ENCODE measurements at regions not wholly inside any gene's neighbourhood (a gene's known extent, or its start where the extent isn't known, plus 50 kb on each side); places are given as distances from the start of the nearest gene placed in this dataset.

- ATAC-seq, result no peak
- Histone ChIP-seq H3K4me3 (no peak overlapping the region), H3K36me3 (no peaks in the 10 kb centered on the region), H3K27me3 (peaks cover 0 to 13% of the 10 kb centered on the region in 2 donors), H3K4me1 (no peaks in the 10 kb centered on the region), H3K9me3 (peaks cover 0 to 2% of the 10 kb centered on the region in 2 donors), H3K27ac (no peak overlapping the region)
- DNase-seq, result no peak
- TF ChIP-seq, protein P1, sequence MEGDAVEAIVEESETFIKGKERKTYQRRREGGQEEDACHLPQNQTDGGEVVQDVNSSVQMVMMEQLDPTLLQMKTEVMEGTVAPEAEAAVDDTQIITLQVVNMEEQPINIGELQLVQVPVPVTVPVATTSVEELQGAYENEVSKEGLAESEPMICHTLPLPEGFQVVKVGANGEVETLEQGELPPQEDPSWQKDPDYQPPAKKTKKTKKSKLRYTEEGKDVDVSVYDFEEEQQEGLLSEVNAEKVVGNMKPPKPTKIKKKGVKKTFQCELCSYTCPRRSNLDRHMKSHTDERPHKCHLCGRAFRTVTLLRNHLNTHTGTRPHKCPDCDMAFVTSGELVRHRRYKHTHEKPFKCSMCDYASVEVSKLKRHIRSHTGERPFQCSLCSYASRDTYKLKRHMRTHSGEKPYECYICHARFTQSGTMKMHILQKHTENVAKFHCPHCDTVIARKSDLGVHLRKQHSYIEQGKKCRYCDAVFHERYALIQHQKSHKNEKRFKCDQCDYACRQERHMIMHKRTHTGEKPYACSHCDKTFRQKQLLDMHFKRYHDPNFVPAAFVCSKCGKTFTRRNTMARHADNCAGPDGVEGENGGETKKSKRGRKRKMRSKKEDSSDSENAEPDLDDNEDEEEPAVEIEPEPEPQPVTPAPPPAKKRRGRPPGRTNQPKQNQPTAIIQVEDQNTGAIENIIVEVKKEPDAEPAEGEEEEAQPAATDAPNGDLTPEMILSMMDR (IDR thresholded peaks at IDR 0.05), result no peak
- intact Hi-C loops (cut with DNase I), result no loop called here
Observed at GRCh38 chr14:101418601-101419000, 142.7 kb upstream of the DIO3 start.

DNA sequence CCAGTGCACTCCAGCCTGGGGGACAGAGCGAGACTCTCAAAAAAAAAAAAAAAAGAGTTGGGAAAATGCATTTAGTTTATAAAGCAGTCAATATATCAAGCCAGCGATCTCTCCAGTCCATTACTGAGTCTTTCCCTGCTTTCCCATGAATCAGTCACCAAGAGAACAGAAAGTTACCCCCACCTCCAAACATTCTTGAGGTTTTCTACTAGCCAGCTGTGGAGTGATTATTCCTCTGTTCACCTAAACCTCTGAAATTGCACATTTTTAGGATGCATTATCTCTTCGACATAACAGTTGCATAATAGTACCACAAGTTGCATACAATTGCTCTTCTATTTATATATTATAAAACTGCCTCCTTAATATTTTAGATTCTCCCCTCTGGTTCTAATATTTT is 134.8 kb upstream of the DIO3 start:
- Histone ChIP-seq H3K36me3 (no peaks in the 10 kb centered on the region), H3K4me3 (no peak overlapping the region), H3K27me3 (no peaks in the 10 kb centered on the region), H3K9me3 (peaks cover 0 to 10% of the 10 kb centered on the region in 2 donors), H3K27ac (no peak overlapping the region), H3K4me1 (no peaks in the 10 kb centered on the region)
- TF ChIP-seq, protein P1 (IDR thresholded peaks at IDR 0.05), result no peak
- intact Hi-C loops (cut with DNase I), result no loop called here
- ATAC-seq (no peak), DNase-seq (no peak)

DNA sequence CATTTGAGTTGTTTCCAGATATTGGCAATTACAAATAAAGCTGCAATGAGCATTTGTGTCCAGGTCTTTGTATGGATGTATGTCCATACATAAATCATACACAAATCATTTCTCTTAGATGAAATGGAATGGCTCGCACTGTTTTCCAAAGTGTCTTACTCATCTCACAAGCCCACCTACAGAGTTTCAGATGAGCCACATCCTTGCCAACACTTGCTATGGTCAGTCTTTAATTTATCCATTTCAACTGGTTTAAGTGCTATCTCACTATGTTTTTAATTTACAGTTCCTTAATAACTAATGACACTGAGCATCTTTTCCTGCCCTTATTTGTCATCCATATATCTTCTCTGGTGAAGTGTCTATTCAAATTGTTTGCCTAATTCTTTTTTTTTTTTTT is 132.9 kb upstream of the DIO3 start:
- TF ChIP-seq, protein P1 (IDR thresholded peaks at IDR 0.05), result no peak
- Histone ChIP-seq H3K4me3 (no peak overlapping the region), H3K9me3 (peaks cover 0 to 10% of the 10 kb centered on the region in 2 donors), H3K27ac (no peak overlapping the region), H3K27me3 (peaks cover 0 to 19% of the 10 kb centered on the region in 2 donors), H3K4me1 (no peaks in the 10 kb centered on the region), H3K36me3 (no peaks in the 10 kb centered on the region)
- DNase-seq (no peak), ATAC-seq (no peak)
- intact Hi-C loops (cut with DNase I), result no loop called here

GRCh38 chr14:101435546-101435945 is 125.7 kb upstream of the DIO3 start:
- TF ChIP-seq, protein P1 (IDR thresholded peaks at IDR 0.05), result no peak
- ATAC-seq (no peak), DNase-seq (no peak)
- Histone ChIP-seq H3K4me1 (no peaks in the 10 kb centered on the region), H3K27me3 (peaks cover 0 to 27% of the 10 kb centered on the region in 2 donors), H3K27ac (no peak overlapping the region), H3K9me3 (no peaks in the 10 kb centered on the region), H3K36me3 (no peaks in the 10 kb centered on the region), H3K4me3 (no peak overlapping the region)
- intact Hi-C loops (cut with DNase I), result no loop called here

GRCh38 chr14:101439023-101439422 is 122.3 kb upstream of the DIO3 start:
- ATAC-seq, result no peak
- Histone ChIP-seq H3K27me3 (peaks cover 0 to 23% of the 10 kb centered on the region in 2 donors), H3K9me3 (no peaks in the 10 kb centered on the region), H3K4me3 (no peak overlapping the region), H3K36me3 (no peaks in the 10 kb centered on the region), H3K4me1 (no peaks in the 10 kb centered on the region), H3K27ac (no peak overlapping the region)
- DNase-seq, result no peak
- intact Hi-C loops (cut with DNase I), result no loop called here
- TF ChIP-seq, protein P1 (IDR thresholded peaks at IDR 0.05), result no peak

All from left lung (tissue), 4 donors.